IMR-90 (cell line): ENCODE measurements at regions not wholly inside any gene's neighbourhood (a gene's known extent, or its start where the extent isn't known, plus 50 kb on each side); places are given as distances from the start of the nearest gene placed in this dataset.

Experiments used
- BHLHE40 ChIP-seq: fragments of 150-350 bp; IDR thresholded peaks from 2 replicates; pipeline ENCODE4 v1.6.1; 2016; ENCODE audit warnings: mild to moderate bottlenecking, low read depth, low read length
- CEBPB ChIP-seq: IDR thresholded peaks from 2 replicates; pipeline ENCODE4 v1.6.1; 2012; ENCODE audit warnings: low read depth, low read length, improper control_type of control experiment
- CTCF ChIP-seq: conservative IDR thresholded peaks from 2 replicates; pipeline ENCODE4 v1.5.1; 2012; ENCODE audit warnings: mild to moderate bottlenecking, low read depth, low read length, improper control_type of control experiment
- FOS ChIP-seq: fragments of 150-350 bp; IDR thresholded peaks from 2 replicates; pipeline ENCODE4 v1.6.1; 2016; ENCODE audit warnings: low read depth, low read length
- MAFK ChIP-seq: IDR thresholded peaks from 2 replicates; pipeline ENCODE4 v1.6.1; 2012; ENCODE audit warnings: low read depth, low read length, improper control_type of control experiment
- MXI1 ChIP-seq: IDR thresholded peaks from 2 replicates; pipeline ENCODE4 v1.6.1; 2012; ENCODE audit warnings: low read depth, mild to moderate bottlenecking, low read length, moderate library complexity, borderline replicate concordance
- POLR2A ChIP-seq: IDR thresholded peaks from 2 replicates; pipeline ENCODE4 v1.6.1; 2012; ENCODE audit warnings: mild to moderate bottlenecking, low read depth, low read length
- RAD21 ChIP-seq: IDR thresholded peaks from 2 replicates; pipeline ENCODE4 v1.6.1; 2012; ENCODE audit warnings: low read length, improper control_type of control experiment
- RCOR1 ChIP-seq: IDR thresholded peaks from 2 replicates; pipeline ENCODE4 v1.6.1; 2012; ENCODE audit warnings: mild to moderate bottlenecking, low read length, improper control_type of control experiment; ENCODE audit not compliant: insufficient replicate concordance
- RFX5 ChIP-seq: IDR thresholded peaks from 2 replicates; pipeline ENCODE4 v1.8.0; 2012; ENCODE audit warnings: low read depth, mild to moderate bottlenecking, low read length, moderate library complexity
- SMC3 ChIP-seq: fragments of 150-350 bp; IDR thresholded peaks from 2 replicates; pipeline ENCODE4 v1.6.1; 2016; ENCODE audit warnings: low read depth, mild to moderate bottlenecking, antibody characterized with exemption, low read length, moderate library complexity
- USF2 ChIP-seq: fragments of 150-350 bp; IDR thresholded peaks from 2 replicates; pipeline ENCODE4 v1.6.1; 2017; ENCODE audit warnings: mild to moderate bottlenecking, antibody characterized with exemption, low read length, low read depth
- TF ChIP-seq, protein P1 (sequence below): fragments of 150-350 bp; IDR thresholded peaks from 2 replicates; pipeline ENCODE4 v1.6.1; 2016; ENCODE audit warnings: low read depth, mild to moderate bottlenecking, low read length, moderate library complexity, borderline replicate concordance

DNA sequence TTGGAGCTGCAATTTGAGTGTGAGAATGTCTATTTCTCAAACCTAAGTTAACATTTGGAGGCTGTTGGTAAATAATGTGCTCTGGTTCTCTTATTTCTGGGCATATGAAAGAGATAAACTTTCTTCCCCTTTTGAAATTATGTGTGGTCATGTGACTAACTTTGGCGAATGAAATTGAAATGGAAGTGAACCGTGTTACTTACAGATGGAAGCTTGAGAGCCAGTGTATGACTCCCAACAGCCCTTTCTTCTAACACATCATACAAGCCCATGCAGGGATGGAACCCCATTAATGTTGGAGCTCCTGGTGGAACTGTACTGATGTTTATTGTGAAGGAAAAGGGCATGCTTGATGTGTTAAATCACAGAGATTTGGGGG is 725.8 kb downstream of the TSN start:
- no peak for TF ChIP-seq SMC3
- no peak for TF ChIP-seq POLR2A
- no peak for TF ChIP-seq USF2
- no peak for TF ChIP-seq CTCF
- TF ChIP-seq, protein P1, sequence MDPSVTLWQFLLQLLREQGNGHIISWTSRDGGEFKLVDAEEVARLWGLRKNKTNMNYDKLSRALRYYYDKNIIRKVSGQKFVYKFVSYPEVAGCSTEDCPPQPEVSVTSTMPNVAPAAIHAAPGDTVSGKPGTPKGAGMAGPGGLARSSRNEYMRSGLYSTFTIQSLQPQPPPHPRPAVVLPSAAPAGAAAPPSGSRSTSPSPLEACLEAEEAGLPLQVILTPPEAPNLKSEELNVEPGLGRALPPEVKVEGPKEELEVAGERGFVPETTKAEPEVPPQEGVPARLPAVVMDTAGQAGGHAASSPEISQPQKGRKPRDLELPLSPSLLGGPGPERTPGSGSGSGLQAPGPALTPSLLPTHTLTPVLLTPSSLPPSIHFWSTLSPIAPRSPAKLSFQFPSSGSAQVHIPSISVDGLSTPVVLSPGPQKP = no peak
- no peak for TF ChIP-seq CEBPB
- no peak for TF ChIP-seq RAD21
- TF ChIP-seq BHLHE40 = no peak
- TF ChIP-seq MXI1 = no peak
- TF ChIP-seq MAFK = no peak
- TF ChIP-seq RFX5 = no peak
- TF ChIP-seq RCOR1 = no peak
- TF ChIP-seq FOS = no peak
